ENCODE measurements at regions not wholly inside any gene's neighbourhood (a gene's known extent, or its start where the extent isn't known, plus 50 kb on each side); places are given as distances from the start of the nearest gene placed in this dataset.

DNA sequence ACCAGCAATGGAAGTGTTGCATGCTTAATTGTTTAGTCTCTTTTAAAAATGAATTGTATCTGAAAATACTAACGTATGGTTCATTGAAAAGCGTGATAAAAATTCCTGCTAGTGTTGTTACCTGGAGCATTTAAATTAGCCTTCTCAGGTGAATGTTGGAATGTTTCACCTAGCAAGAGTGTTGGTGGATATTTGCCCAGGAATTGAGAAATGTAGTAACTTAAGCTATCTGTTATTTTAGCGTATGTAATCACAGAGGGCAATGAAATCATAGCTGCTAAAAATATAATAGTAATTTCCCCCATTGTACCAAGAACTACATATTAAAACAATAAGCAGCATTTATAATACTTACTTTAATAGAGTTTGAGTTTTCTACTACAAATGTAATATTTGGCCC, 166.1 kb upstream of the KIAA1217 start:
- Mint-ChIP-seq H3K27ac (no peak overlapping the region), H3K4me3 (no peak overlapping the region), H3K9me3 (no peaks in the 10 kb centered on the region), H3K36me3 (ENCODE audit: low read depth) (no peaks in the 10 kb centered on the region), H3K27me3 (no peaks in the 10 kb centered on the region), H3K4me1 (ENCODE audit: low read depth) (no peaks in the 10 kb centered on the region)
- intact Hi-C loops (cut with micrococcal nuclease) = no loop called here

DNA sequence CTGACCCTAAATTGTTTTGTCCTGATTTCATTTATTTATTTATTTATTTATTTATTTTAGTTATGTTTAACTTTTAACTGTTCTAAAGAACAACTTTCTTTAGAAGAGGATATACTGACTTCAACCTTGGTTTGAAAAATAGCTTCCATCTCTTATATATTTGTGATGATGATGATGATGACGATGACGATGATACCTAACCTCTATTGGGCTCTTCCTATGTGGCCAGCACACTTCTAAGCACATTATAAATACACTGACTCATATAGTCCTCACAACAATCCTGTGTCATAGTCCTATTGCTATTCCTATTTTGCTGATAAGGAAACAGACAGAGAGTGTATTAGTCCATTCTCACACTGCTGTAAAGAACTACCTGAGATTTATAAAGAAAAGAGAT, 162.9 kb upstream of the KIAA1217 start:
- intact Hi-C loops (cut with micrococcal nuclease) = no loop called here
- Mint-ChIP-seq H3K27ac (no peak overlapping the region), H3K36me3 (ENCODE audit: low read depth) (no peaks in the 10 kb centered on the region), H3K9me3 (peaks cover 5% of the 10 kb centered on the region), H3K4me3 (no peak overlapping the region), H3K27me3 (no peaks in the 10 kb centered on the region), H3K4me1 (ENCODE audit: low read depth) (no peaks in the 10 kb centered on the region)

DNA sequence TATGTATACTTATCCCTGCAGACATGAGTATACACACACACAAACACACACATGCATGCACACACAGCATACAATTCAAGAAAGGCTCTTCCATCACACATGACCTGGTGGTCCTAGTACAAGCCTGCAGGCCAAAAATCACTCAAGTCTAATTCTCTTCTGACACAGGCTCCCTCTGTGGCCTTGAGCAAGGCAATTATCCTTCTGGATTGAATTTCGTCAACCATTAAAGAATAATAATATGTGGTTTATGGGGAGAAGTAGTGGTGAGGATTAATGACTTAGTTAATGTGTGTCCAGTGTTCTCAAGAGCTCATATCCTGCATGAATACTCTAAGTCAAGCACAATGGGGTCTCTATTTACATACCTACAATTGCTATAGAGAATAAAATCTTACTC, 161.8 kb upstream of the KIAA1217 start:
- H3K36me3 Mint-ChIP-seq (ENCODE audit: low read depth) = no peaks in the 10 kb centered on the region
- H3K4me1 Mint-ChIP-seq (ENCODE audit: low read depth) = no peaks in the 10 kb centered on the region
- peaks cover 5% of the 10 kb centered on the region for H3K9me3 Mint-ChIP-seq
- H3K27me3 Mint-ChIP-seq = no peaks in the 10 kb centered on the region
- H3K27ac Mint-ChIP-seq = no peak overlapping the region
- intact Hi-C loops (cut with micrococcal nuclease) = no loop called here
- no peak overlapping the region for H3K4me3 Mint-ChIP-seq

DNA sequence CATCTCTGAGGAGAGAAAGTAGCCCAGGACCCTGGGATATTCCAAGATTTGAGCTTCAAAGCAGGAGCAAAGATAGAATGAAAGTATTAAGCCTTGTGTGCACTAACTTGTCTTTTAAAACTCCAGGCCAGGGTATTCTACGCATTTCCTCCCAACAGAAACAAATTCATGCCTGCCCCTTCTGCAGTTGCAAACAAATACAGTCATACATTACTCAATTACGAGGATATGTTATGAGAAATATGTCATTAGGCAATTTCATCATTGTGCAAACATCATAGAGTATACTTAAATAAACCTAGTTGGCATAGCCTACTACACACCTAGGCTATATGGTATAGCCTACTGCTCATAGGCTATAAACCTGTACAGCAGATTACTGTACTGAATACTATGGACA, 154.5 kb upstream of the KIAA1217 start:
- no peaks in the 10 kb centered on the region for H3K4me1 Mint-ChIP-seq (ENCODE audit: low read depth)
- no peak overlapping the region for H3K27ac Mint-ChIP-seq
- no peaks in the 10 kb centered on the region for H3K27me3 Mint-ChIP-seq
- intact Hi-C loops (cut with micrococcal nuclease) = no loop called here
- no peak overlapping the region for H3K4me3 Mint-ChIP-seq
- H3K36me3 Mint-ChIP-seq (ENCODE audit: low read depth) = no peaks in the 10 kb centered on the region
- H3K9me3 Mint-ChIP-seq = peaks cover 5% of the 10 kb centered on the region

DNA sequence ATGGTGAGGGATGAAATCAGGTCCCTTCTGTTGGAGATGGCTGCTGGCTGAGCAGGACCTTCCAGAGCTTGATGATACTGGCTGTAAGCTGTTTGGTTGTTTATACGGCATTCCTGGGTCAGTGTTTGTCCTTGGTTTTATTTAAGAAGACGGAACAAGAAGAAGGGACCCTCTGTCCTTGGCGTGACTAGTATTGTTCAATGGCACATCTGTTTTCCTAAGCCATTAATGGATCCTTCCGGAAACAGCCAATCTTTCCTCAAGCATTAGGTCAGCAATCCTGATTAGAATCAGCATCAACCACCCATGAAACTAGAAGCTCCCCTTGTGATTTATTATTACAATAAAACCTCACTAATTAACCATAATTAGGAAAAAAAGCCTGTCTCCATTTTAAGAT, 128.7 kb upstream of the KIAA1217 start:
- no peaks in the 10 kb centered on the region for H3K27me3 Mint-ChIP-seq
- intact Hi-C loops (cut with micrococcal nuclease) = no loop called here
- no peak overlapping the region for H3K27ac Mint-ChIP-seq
- H3K4me3 Mint-ChIP-seq = no peak overlapping the region
- no peaks in the 10 kb centered on the region for H3K4me1 Mint-ChIP-seq (ENCODE audit: low read depth)
- no peaks in the 10 kb centered on the region for H3K36me3 Mint-ChIP-seq (ENCODE audit: low read depth)
- H3K9me3 Mint-ChIP-seq = peaks cover 9% of the 10 kb centered on the region

DNA sequence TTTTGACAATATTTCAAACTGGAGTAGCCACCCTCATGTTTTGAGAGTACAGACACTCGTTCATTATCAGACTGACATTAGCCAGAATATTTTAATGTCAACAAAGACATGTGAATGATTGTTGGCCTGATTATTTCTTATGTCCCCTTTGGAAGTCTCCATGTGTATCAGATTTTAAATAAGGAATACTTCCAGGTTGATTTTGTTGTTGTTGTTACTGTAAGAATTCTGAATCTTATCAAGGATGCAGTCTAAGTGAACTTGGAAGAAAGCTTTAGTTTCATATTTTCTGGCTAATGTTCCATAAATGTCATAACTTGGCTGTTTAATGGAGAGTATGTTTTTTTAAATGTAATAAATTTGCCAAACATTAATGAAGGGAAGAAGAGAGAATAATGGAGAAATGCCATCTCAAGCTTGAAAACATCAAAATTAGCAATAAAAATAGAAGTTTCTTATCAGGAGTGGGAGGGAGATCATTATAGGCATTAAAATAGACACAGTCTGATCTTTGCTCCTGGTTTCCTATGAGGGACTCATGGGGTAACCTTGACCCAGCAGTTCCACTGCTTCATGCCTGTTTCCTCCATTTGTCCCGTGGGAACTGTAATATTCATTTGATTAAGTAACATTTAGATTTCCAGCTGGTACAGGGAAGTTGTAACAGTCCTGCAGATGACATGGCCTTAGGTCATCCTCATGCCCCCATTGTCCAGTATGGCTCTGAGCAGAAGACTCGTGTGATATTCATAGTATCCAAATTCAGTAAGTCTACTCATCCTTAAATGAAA, 122.4 kb upstream of the KIAA1217 start:
- Mint-ChIP-seq H3K27ac (no peak overlapping the region), H3K9me3 (peaks cover 9% of the 10 kb centered on the region), H3K4me1 (ENCODE audit: low read depth) (no peaks in the 10 kb centered on the region), H3K27me3 (no peaks in the 10 kb centered on the region), H3K4me3 (no peak overlapping the region), H3K36me3 (ENCODE audit: low read depth) (no peaks in the 10 kb centered on the region)
- intact Hi-C loops (cut with micrococcal nuclease) = no loop called here

DNA sequence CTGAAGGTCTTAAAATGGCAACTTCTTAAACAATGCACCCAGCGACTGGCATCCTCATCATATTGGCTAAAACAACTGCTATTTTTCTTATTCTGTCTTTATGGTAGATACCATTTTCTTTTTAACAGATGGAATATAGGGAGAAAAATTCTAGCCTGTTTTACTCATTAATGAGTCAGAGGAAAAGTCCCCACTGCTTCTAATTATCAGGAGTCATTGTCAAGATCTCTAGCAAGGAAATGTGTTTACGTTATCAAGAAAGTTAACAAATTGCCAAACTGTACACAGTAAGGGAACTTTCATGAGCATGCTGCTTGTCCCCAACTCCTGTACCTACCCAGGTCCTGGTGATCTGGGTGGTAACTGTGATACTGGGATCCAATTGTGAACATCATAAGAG, 117.7 kb upstream of the KIAA1217 start:
- no peaks in the 10 kb centered on the region for H3K36me3 Mint-ChIP-seq (ENCODE audit: low read depth)
- H3K4me3 Mint-ChIP-seq = no peak overlapping the region
- peaks cover 12% of the 10 kb centered on the region for H3K9me3 Mint-ChIP-seq
- intact Hi-C loops (cut with micrococcal nuclease) = no loop called here
- no peak overlapping the region for H3K27ac Mint-ChIP-seq
- H3K27me3 Mint-ChIP-seq = no peaks in the 10 kb centered on the region
- H3K4me1 Mint-ChIP-seq (ENCODE audit: low read depth) = no peaks in the 10 kb centered on the region

DNA sequence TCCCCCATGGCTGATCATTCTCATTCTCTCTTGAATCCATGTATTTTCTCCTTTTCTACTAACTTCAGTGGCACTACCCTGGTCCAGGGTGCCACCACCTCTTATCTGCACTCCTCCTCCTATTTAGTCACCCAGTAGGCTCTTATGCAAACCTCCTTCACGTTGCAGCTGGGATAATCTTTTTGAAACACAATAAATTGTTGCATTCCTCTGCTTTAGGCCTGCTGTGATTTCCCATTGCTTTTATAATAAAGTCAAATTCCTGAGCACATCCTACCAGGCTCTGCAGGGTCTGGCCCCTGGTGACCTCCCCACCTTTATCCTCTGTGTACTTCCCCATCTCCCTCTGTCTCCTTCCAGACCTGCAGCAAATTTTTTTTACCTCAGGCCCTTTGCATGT, 112.7 kb upstream of the KIAA1217 start:
- intact Hi-C loops (cut with micrococcal nuclease) = no loop called here
- Mint-ChIP-seq H3K9me3 (peaks cover 19% of the 10 kb centered on the region), H3K36me3 (ENCODE audit: low read depth) (no peaks in the 10 kb centered on the region), H3K27ac (no peak overlapping the region), H3K27me3 (no peaks in the 10 kb centered on the region), H3K4me1 (ENCODE audit: low read depth) (no peaks in the 10 kb centered on the region), H3K4me3 (no peak overlapping the region)

DNA sequence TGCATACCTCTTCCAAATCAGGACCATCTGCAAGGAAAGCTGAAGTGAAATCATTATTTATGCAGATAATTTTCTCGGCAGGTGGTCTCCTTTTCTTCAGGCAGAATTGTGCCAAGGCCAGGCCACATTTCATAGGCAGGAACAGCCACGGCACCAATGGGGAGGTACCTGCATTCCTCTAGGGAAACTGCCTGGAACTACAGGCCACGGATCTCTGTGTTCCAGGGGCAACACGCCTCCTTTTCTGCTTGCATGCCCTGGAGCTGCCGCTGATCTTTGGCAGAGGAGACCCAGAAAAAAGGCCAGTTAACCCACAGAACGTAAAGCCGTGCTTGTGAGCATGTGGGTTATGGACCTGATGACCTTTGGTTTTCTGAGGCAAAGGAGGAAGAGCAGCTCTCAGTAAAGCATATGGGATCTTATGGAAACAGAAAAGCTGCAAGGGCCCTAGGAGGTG, 111.2 kb upstream of the KIAA1217 start:
- Mint-ChIP-seq H3K4me1 (ENCODE audit: low read depth) (no peaks in the 10 kb centered on the region), H3K36me3 (ENCODE audit: low read depth) (no peaks in the 10 kb centered on the region), H3K27me3 (no peaks in the 10 kb centered on the region), H3K27ac (no peak overlapping the region), H3K4me3 (no peak overlapping the region), H3K9me3 (peaks cover 19% of the 10 kb centered on the region)
- intact Hi-C loops (cut with micrococcal nuclease) = no loop called here

DNA sequence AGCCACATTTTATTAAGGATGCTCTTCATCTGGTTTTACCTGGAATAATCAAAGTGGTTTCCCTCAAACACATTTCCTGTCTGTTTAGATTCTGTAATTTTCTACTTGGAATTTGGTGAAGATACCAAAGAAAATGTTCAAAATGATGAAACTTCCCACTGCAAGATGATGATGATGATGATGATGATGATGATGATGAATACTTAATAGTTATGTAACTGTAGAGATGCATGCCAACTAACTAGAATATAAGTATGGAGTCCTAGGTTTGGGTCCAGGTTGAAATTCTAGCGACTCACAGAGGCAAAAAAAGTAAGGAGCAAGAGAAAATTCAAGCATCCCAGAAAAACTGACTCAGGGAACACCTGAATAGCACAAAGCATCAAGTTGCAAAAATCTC, 104.0 kb upstream of the KIAA1217 start:
- Mint-ChIP-seq H3K27ac (no peak overlapping the region), H3K4me3 (no peak overlapping the region), H3K27me3 (no peaks in the 10 kb centered on the region), H3K4me1 (ENCODE audit: low read depth) (no peaks in the 10 kb centered on the region), H3K9me3 (no peaks in the 10 kb centered on the region), H3K36me3 (ENCODE audit: low read depth) (no peaks in the 10 kb centered on the region)
- intact Hi-C loops (cut with micrococcal nuclease) = no loop called here

DNA sequence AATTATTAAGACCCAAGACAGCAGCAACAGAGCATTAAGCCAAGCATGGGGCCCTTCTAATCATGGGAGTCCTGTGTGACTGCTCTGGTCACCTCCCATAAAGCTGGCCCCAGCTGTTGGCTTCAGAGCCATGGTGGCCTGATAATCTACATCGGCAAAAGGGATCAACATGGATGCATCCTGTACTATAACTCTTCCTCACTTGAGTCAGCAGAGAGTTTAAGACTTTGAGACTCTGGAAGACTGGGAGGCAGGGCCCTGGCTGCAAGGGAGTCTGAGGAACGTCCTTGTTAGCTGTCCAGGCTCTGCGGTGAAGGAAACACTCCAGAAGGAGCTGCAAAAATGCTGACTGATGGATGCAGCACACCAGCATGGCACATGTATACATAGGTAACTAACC, 95.0 kb upstream of the KIAA1217 start:
- no peak overlapping the region for H3K27ac Mint-ChIP-seq
- H3K4me1 Mint-ChIP-seq (ENCODE audit: low read depth) = no peaks in the 10 kb centered on the region
- no peaks in the 10 kb centered on the region for H3K9me3 Mint-ChIP-seq
- intact Hi-C loops (cut with micrococcal nuclease) = no loop called here
- H3K36me3 Mint-ChIP-seq (ENCODE audit: low read depth) = no peaks in the 10 kb centered on the region
- no peak overlapping the region for H3K4me3 Mint-ChIP-seq
- no peaks in the 10 kb centered on the region for H3K27me3 Mint-ChIP-seq

DNA sequence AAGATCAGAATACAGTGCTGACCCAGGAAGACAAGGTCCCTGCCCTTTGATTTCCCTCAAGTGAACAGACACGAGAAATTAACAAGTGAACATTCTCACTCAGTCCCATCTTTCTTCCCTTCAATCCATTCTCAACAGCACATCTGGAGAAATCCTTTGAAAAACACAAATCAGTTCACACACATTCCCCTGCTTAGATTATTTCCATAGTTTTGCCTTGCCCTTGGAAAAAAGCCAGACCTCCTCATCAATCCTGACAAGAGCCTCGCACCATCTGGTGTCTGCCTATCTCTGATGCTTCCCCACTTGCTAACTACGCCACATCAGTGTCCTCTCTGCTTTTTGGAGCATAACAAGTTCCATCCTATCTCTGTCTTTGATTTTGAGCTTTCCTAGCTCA, 94.4 kb upstream of the KIAA1217 start:
- Mint-ChIP-seq H3K36me3 (ENCODE audit: low read depth) (no peaks in the 10 kb centered on the region), H3K4me3 (no peak overlapping the region), H3K27ac (no peak overlapping the region), H3K4me1 (ENCODE audit: low read depth) (no peaks in the 10 kb centered on the region), H3K9me3 (no peaks in the 10 kb centered on the region), H3K27me3 (no peaks in the 10 kb centered on the region)
- intact Hi-C loops (cut with micrococcal nuclease) = no loop called here

DNA sequence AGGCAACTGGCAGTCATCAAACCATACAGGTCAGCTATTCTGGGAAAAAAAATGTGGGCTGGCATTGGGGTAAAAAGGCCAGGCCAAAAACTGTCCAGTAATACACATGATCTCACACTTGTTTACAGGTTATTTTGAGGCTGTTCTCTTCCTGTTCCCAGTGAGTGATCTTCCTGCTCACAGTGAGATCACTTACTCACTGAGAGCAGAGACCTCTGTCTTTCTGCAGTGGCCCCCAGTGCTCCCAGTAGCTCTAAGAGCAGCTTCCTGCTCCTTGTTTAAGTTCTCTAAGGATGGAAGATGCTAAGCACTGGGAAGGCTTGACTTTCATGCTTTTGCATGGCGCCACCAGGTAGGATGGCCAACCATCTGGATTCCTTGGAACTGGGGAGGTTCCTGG, 93.5 kb upstream of the KIAA1217 start:
- intact Hi-C loops (cut with micrococcal nuclease) = no loop called here
- no peaks in the 10 kb centered on the region for H3K9me3 Mint-ChIP-seq
- H3K4me1 Mint-ChIP-seq (ENCODE audit: low read depth) = no peaks in the 10 kb centered on the region
- H3K27me3 Mint-ChIP-seq = no peaks in the 10 kb centered on the region
- no peak overlapping the region for H3K4me3 Mint-ChIP-seq
- no peaks in the 10 kb centered on the region for H3K36me3 Mint-ChIP-seq (ENCODE audit: low read depth)
- no peak overlapping the region for H3K27ac Mint-ChIP-seq

DNA sequence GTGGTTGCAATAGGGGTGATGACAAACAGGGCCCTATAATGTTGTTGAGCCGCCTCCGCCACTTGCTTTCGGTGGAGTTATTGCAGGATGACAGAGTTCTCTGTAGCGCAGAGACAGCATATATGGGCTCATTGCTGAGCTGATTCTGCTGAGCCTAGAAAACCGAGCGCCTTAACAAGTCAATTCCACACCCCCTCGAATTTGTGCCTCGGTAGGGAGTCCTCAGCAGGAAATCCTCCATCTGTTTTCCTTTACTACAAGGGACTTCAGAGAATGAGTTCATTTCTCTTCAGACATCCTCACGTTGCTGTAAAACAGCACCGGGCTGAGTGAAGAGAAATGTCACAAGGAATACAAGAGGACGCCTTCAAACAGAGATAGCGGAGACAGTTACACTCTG, 90.7 kb upstream of the KIAA1217 start:
- no peaks in the 10 kb centered on the region for H3K9me3 Mint-ChIP-seq
- H3K4me1 Mint-ChIP-seq (ENCODE audit: low read depth) = no peaks in the 10 kb centered on the region
- H3K27me3 Mint-ChIP-seq = no peaks in the 10 kb centered on the region
- H3K27ac Mint-ChIP-seq = no peak overlapping the region
- intact Hi-C loops (cut with micrococcal nuclease) = no loop called here
- H3K36me3 Mint-ChIP-seq (ENCODE audit: low read depth) = no peaks in the 10 kb centered on the region
- H3K4me3 Mint-ChIP-seq = no peak overlapping the region

DNA sequence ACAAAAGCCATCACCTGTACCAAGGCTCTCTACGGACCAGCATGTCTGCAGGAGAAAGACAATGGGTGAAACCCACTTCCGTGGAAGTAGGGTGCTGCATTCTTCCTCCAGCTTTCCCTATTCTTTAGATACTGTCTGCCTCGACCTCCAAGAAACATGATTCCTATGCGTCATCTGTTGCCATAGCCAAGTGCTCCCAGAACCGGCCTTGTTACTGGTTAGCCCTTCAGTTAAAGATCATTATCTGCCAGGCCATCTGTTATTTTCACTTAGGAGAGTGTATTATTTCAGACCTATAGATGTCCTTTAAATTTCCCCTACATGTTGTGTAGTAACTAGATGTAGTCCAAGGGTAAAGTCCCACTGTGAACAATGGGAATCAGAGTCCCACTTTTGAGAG, 89.0 kb upstream of the KIAA1217 start:
- H3K4me3 Mint-ChIP-seq = no peak overlapping the region

More for the DNA sequence above, 89.0 kb upstream of the KIAA1217 start:
- intact Hi-C loops (cut with micrococcal nuclease) = no loop called here
- no peak overlapping the region for H3K27ac Mint-ChIP-seq
- no peaks in the 10 kb centered on the region for H3K4me1 Mint-ChIP-seq (ENCODE audit: low read depth)
- no peaks in the 10 kb centered on the region for H3K27me3 Mint-ChIP-seq
- H3K36me3 Mint-ChIP-seq (ENCODE audit: low read depth) = no peaks in the 10 kb centered on the region
- H3K9me3 Mint-ChIP-seq = no peaks in the 10 kb centered on the region

All from dendritic cell treated with granulocyte-macrophage colony-stimulating factor and Interleukin-4, amounts not matched to agents 40 ng/mL and 50 ng/mL, for 4 days (primary cell).